Gastrocnemius medialis (tissue), 4 donors: ENCODE measurements at regions not wholly inside any gene's neighbourhood (a gene's known extent, or its start where the extent isn't known, plus 50 kb on each side); places are given as distances from the start of the nearest gene placed in this dataset.

Experiments
- CTCF ChIP-seq, 5 experiments: fragments of 450-650 bp in 3 of 5; fragments of 200-600 bp in 2 of 5; sonication (generic) in 2 of 5; IDR thresholded peaks in 4 of 5; conservative IDR thresholded peaks in 1 of 5; 1 replicate in 4 of 5; 2 replicates in 1 of 5; pipeline ENCODE4 v1.5.1; 2016 to 2019; ENCODE audit warnings: antibody characterized with exemption in 5 of 5, mild to moderate bottlenecking in 3 of 5, moderate library complexity in 3 of 5
- POLR2A ChIP-seq, 2 donors: fragments of 450-650 bp; IDR thresholded peaks; one replicate each; pipeline ENCODE4 v1.6.1; 2017; ENCODE audit warnings: antibody characterized with exemption in 2 of 2, mild to moderate bottlenecking in 2 of 2, moderate library complexity in 2 of 2

GRCh38 chr2:12652723-12653122, 64.0 kb upstream of the TRIB2 start:
- TF ChIP-seq CTCF (IDR thresholded peaks at IDR 0.05 in 4 of 5, conservative IDR thresholded peaks at IDR 0.05 in 1 of 5) (no peak), POLR2A (IDR thresholded peaks at IDR 0.05) (no peak)
